HepG2 (cell line): ENCODE measurements at regions not wholly inside any gene's neighbourhood (a gene's known extent, or its start where the extent isn't known, plus 50 kb on each side); places are given as distances from the start of the nearest gene placed in this dataset.

ENCODE experiments used
- CTCF ChIP-seq: sonication (generic); formaldehyde crosslinking; IDR thresholded peaks from 2 replicates; pipeline ENCODE4 v1.5.0; 2020; ENCODE audit warnings: mild to moderate bottlenecking, missing genetic modification reagents, moderate library complexity
- NFATC3 ChIP-seq: sonication (generic); formaldehyde crosslinking; IDR thresholded peaks from 2 replicates; pipeline ENCODE4 v1.5.1; 2020; ENCODE audit warnings: mild to moderate bottlenecking, missing genetic modification reagents
- POLR2A ChIP-seq, 2 experiments: IDR thresholded peaks; 2 replicates each; pipeline ENCODE4 v1.6.1; 2011; ENCODE audit warnings: low read depth in 2 of 2, low read length in 2 of 2, mild to moderate bottlenecking in 1 of 2, moderate library complexity in 1 of 2; ENCODE audit not compliant: insufficient read depth in 1 of 2
- TEAD2 ChIP-seq: sonication (generic); formaldehyde crosslinking; IDR thresholded peaks from 2 replicates; pipeline ENCODE4 v1.9.0; 2021; ENCODE audit warnings: missing genetic modification reagents
- ZNF543 ChIP-seq: sonication (generic); formaldehyde crosslinking; IDR thresholded peaks from 2 replicates; pipeline ENCODE4 v1.4.0; 2020; ENCODE audit warnings: mild to moderate bottlenecking, missing genetic modification reagents

- TF ChIP-seq NFATC3 (CRISPR knock-in tag) (no peak), POLR2A (IDR thresholded peaks at IDR 0.05; ENCODE audit: insufficient read depth in 1 of 2, low read depth in 2 of 2, low read length in 2 of 2) (no peak), CTCF (CRISPR knock-in tag) (no peak), TEAD2 (CRISPR knock-in tag) (no peak), ZNF543 (CRISPR knock-in tag) (no peak)
Measured at GRCh38 chr6:92763274-92763584, 656.1 kb downstream of the EPHA7 start.
